ENCODE measurements at regions not wholly inside any gene's neighbourhood (a gene's known extent, or its start where the extent isn't known, plus 50 kb on each side); places are given as distances from the start of the nearest gene placed in this dataset.
"Not testable (repeated sequence)": the region's sequence is repeated elsewhere in the genome, so short reads cannot be mapped to it uniquely, and the experiment has no call there.

DNA sequence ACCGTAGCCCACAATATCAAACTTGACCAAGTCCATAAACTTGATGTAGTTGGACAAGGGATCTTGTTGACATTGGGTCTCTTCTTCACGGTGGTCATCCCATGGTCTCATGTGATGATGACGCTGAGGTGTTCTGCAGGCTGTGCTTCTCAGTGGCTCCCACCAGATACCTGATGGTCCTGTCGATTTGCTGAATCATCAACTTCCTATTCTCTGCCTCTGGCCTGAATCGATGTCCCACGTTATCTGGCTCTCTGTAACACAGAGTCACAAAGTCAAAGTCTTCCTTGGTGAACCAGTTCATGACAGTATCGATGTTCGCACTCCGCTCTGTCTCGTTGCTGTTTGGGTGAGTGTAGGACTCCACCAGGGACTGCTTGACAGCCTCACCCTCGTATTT is 217.2 kb upstream of the FRG2C start:
- not testable (repeated sequence) for DNase-seq (ENCODE audit: low spot score)

GRCh38 chr3:75453328-75453727 is 210.8 kb upstream of the FRG2C start:
- DNase-seq (ENCODE audit: low spot score): not testable (repeated sequence)

GRCh38 chr3:75453839-75454238 is 210.3 kb upstream of the FRG2C start:
- DNase-seq (ENCODE audit: low spot score): not testable (repeated sequence)

DNA sequence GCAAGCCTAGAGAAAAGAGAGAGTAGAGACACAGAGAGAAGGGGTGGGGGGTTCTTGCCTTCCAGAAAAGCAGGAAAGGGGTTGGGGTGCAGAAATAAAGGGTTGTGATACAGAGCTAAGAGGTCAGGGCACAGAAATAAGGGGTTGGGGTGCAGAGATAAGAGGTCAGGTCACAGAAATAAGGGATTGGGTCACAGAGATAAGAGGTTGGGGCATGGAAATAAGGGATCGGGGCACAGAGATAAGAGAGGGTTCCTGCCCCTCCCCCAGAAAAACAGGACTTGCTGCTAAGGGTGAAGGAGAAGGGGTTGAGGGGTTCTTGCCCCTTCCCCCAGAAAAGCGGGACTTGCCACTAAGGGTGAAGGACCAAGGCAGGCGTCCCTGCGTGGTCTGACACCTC is 189.6 kb upstream of the FRG2C start:
- not testable (repeated sequence) for DNase-seq (ENCODE audit: low spot score)

DNA sequence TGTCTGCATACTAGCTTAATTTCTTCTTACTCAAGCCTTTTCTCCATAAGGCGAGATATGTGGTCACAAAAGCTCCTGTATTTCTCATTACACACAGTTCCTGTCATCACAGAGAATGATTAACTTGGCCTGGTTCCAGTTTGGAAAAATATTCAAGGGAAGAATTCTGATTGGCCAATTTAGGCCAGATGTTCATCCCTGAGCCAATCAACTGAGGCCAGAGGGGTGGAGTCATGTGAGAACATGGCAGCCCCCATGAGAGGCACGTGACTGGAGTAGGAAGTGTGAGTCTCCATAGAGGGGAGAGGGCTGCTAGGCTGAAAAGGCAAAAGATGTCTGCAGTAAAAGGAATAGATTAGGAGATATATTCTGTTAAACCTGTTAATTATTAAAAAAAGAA is 167.5 kb upstream of the FRG2C start:
- DNase-seq (ENCODE audit: low spot score): not testable (repeated sequence)

DNA sequence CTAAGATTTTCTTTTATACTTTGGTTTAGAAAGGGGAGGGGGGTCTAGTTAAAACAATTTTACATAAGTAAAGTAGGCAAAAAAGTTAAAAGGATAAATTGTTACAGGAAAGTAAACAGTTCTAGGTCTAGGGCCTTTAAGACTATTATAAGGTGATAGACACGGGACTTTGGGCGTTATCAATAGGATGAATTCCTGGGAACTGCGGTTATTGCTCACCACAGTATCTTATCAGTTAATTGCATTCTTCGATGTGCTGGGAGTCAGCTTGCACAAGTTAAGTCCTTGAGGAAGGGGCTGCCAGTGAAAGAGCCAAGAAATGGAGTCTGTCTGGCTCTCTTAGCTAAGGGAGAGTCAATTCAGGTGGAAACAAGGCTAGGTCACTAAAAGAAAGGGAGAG is 163.8 kb upstream of the FRG2C start:
- not testable (repeated sequence) for DNase-seq (ENCODE audit: low spot score)

GRCh38 chr3:75502171-75502570 is 162.0 kb upstream of the FRG2C start:
- DNase-seq (ENCODE audit: low spot score): not testable (repeated sequence)

GRCh38 chr3:75502769-75503756 is 161.1 kb upstream of the FRG2C start:
- DNase-seq (ENCODE audit: low spot score): not testable (repeated sequence)

- DNase-seq (ENCODE audit: low spot score): no peak
Measured at GRCh38 chr3:75506603-75507002, 157.5 kb upstream of the FRG2C start.

- DNase-seq (ENCODE audit: low spot score): not testable (repeated sequence)
Measured at GRCh38 chr3:75507956-75508355, 156.2 kb upstream of the FRG2C start.

DNA sequence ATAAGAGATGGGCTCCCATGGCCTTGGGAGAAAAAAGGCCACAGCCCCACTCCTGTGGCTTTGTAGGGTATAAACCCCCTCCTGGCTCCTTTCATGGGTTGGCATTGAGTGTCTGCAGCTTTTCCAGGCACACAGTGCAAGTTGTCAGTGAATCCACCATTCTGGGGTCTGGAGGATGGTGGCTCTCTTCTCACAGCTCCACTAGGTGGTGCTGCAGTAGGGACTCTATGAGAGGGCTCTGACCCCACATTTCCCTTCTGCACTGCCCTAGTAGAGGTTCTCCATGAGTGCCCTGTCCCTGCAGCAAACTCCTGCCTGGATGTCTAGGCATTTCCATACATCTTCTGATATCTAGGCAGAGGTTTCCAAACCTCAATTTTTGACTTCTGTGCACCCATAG is 136.5 kb upstream of the FRG2C start:
- DNase-seq (ENCODE audit: low spot score): not testable (repeated sequence)

DNA sequence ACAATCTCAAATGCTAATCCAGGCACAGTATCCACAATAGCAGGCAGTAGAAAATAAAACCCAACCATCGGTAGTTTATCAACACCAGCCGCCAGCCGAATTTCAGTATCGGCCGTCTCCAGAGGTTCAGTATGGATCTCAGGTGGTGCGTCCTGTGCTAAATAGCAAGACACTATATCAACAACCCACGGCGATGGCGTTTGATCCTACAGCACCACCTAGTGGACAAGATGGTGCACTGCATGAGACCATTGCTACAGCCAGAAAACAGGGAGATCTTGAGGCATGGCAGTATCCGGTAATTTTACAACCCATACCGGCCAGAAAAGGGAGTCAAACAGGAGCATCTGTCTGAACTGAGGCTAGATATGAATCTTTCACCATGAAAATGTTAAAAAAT is 112.0 kb upstream of the FRG2C start:
- DNase-seq (ENCODE audit: low spot score): not testable (repeated sequence)

DNA sequence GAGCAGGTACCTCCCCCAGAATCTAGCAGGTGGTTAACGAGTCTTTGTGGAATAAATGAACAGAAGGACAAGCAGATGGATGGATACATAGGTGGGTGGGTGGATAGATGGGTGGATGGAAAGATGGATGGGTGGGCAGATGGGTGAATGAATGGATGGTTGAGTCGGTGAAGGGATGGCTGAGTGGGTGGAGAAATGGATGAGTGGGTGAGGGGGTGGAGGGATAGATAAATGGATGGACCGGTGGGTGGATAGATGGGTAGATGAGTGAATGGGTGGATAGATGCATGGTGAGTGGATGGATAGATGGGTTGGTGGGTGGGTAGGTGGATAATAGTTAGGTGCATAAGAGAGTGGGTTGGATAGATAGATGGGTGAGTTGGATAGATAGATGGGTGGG is 99.7 kb upstream of the FRG2C start:
- not testable (repeated sequence) for DNase-seq (ENCODE audit: low spot score)

DNA sequence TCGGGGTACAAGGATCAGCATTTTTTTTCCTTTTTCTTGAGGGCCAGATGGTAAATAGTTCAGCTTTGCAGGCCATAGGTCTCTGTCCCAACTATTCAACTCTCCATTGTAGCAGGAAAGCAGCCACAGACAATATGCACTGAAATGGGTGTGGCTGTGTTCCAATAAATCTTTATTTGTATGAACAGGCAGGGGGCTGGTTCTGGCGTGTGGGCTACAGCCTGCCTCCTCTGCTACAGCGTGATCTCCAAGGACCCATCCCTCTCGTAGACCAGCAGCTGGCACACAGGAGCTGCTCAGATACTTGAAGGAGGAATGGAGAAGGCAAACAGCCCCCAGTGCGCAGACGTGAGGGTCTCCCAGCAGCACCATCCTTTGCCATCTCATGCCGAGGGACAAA is 91.8 kb upstream of the FRG2C start:
- DNase-seq (ENCODE audit: low spot score): not testable (repeated sequence)

DNA sequence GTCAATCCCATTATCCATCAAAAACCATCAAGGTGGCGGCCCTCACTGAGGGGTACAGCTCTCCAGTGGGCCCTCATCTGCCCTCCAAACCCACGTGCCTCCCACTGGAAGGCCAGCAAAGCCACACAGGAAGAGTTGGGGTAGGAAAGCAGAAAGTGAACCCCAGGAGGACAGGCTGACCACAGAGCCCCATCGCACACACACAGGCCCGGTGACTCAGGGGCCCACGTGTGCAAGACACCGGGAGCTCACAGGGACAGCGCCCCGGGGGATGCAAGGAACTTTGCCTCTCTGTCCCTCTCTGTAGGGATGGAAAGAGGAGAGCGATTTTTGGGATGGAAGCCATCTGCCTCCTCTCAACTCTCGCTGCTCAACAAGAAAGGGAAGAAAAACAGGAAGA is 85.0 kb upstream of the FRG2C start:
- DNase-seq (ENCODE audit: low spot score): not testable (repeated sequence)

DNA sequence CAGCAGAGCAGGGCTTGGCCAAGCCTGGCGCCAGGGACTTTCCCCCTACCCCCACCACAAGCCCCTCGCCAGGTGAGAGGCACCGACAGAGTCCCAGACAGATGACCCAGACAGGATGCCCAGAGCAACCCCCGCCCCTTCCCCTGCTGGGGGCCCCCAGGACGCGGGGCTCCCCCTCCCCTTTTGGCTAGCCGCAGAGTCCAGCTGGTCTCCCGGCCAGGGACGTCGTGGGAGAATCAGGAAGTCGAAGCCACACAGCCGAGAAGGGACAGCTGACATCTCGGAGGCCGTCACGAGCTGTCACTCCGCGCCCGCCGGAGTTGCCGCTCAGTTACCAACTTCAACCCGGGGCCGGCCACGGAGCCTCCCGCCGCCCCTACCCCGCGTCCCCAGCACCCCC is 84.6 kb upstream of the FRG2C start:
- DNase-seq (ENCODE audit: low spot score): not testable (repeated sequence)

DNA sequence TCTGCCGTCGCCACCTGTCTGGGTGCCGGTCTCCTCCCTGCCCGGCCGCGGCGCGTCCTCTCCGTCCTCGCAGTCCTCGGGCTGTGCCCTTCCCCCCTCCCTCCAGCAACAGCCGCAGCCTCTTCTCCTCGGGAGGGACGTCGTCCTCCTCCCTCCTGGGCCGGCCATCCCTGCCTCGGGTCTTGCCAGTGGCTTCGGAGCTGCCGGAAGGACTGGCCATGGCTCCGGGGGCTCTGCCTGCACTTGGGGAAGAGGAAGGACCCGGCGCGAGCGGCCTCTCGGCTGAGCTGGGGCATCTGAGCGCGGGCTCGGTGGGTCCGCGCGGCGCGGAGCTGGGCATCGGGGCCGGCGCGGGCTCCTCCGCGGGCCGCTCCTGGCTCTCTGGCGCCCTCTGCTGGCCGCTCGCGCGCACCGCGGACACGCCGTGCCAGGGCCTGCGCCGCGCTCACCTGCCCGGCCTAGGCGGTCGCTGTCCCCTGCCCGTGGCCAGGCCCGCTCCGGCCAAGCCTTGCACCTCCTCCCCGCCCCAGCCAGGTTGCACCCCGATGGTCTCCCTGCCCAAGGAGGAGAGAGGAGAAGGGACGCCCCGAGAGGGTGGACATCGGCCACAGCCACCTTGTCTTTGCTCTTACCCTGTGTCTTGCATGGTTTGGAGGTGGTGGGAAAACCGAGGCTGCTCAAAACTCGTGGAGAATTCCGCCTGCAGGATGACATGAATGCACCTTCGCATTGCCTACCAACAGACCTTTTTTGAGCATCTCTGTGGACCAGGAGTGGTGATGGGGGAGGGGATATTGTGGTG is 83.9 kb upstream of the FRG2C start:
- DNase-seq (ENCODE audit: low spot score): not testable (repeated sequence)

GRCh38 chr3:75582536-75582935 is 81.6 kb upstream of the FRG2C start:
- DNase-seq (ENCODE audit: low spot score): not testable (repeated sequence)

DNA sequence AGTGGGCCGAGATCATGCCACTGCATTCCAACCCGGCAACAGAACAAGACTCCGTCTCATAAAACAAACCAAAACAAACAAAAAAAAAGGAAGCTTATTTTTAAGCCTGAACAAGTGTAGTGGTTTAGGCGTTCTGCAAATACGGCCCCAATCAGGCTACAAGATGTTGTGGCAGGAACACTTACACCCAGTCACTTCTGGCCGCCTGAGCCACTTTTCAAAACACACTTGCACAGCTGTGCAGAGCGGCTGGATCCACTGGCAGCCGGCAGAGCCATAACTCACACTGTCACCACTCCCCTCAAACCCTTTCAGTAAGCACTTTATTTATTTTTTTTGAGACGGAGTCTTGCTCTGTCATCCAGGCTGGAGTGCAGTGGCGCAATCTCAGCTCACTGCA is 81.0 kb upstream of the FRG2C start:
- DNase-seq (ENCODE audit: low spot score): not testable (repeated sequence)

DNA sequence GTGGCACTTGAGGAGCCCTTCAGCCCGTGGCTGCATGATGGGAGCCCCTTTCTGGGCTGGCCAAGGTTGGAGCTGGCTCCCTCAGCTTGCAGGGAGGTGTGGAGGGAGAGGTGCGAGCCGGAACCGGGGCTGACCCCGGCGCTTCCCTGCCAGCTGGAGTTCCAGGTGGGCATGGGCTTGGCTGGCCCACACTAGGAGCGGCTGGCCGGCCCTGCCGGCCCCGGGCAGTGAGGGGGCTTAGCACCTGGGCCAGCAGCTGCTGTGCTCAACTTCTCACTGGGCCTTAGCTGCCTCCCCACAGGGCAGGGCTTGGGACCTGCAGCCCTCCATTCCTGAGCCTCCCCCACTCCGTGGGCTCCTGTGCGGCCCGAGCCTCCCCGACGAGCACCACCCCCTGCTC is 76.4 kb upstream of the FRG2C start:
- DNase-seq (ENCODE audit: low spot score): not testable (repeated sequence)

DNA sequence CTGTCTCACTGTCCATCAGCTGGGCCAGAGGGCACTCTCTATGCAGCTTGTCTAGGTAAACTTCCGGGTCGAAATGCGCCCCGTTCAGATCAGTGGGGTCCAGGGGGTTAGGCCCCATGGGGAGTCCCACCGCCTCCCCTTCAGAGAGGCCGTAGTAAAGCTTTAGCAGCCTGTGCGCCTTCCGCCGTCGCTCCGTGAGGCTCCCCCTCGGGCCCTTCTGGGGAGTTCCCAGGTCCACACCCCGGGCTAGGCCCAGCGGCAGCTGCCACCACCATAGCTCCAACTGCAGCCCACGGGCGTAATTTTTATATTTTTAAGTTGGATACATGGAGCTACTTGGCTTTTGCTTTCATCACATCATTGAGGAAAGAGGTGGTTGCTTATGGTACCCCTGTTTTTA is 73.7 kb upstream of the FRG2C start:
- DNase-seq (ENCODE audit: low spot score): not testable (repeated sequence)

DNA sequence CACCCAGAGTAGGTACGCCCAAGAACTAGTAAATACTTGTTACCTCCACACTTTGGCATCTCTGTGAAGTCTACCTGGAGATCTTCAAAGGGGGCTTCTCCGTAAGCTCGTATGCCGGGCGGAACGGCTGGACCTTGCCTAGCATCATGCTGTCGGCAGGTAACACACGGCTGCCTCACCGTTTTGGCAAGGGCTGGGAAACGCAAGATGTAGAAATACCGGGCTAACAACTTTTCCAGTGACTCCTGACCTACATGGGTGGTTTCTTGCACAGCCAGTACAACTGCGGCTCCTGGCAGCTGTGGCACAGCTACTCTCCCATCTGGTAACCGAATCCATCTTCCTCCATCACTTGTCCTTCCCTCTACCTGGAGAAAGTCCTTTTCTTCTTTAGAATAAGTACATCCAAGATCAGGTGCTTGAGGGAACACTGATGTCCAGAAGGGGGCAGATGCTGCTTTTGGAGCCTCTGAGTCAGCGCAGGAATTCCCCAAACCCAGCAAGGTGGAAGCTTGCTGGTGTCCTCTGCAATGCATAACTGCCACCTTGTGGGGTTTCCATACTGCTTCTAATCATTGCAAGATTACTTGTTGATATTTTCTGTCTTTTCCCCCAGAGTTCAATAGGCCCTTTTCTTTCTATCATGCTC is 59.7 kb upstream of the FRG2C start:
- not testable (repeated sequence) for DNase-seq (ENCODE audit: low spot score)

Measured in COLO829 (cell line).